ENCODE measurements at regions not wholly inside any gene's neighbourhood (a gene's known extent, or its start where the extent isn't known, plus 50 kb on each side); places are given as distances from the start of the nearest gene placed in this dataset.

GRCh38 chr2:8049176-8049575 lies 632.7 kb upstream of the ID2 start:
- no peak for TF ChIP-seq EP300 (conservative IDR thresholded peaks at IDR 0.05; ENCODE audit: poor library complexity, severe bottlenecking)
- no peak for TF ChIP-seq EZH2 (IDR thresholded peaks at IDR 0.05; ENCODE audit: borderline replicate concordance, insufficient read depth, low read length, poor library complexity, severe bottlenecking)
- no peak for TF ChIP-seq CTCF (IDR thresholded peaks at IDR 0.05; ENCODE audit: poor library complexity, severe bottlenecking)

All from neural cell (in vitro differentiated cells).